IPS DF 6.9 (cell line): ENCODE measurements at regions not wholly inside any gene's neighbourhood (a gene's known extent, or its start where the extent isn't known, plus 50 kb on each side); places are given as distances from the start of the nearest gene placed in this dataset.

Source experiments
- DNase-seq: peaks from one replicate; pipeline ENCODE4 v3.0.0-alpha.2; 2013; ENCODE audit warnings: low read depth, low spot score
- H3K27ac ChIP-seq: one replicate; pipeline ENCODE4 v1.5.1; 2013; ENCODE audit warnings: low read length, control low read depth
- H3K27me3 ChIP-seq: 2 replicates; pipeline ENCODE4 v1.6.1; 2013; ENCODE audit warnings: mild to moderate bottlenecking, low read length; ENCODE audit not compliant: control insufficient read depth, insufficient read depth
- H3K36me3 ChIP-seq: 2 replicates; pipeline ENCODE4 v1.6.1; 2013; ENCODE audit warnings: low read length; ENCODE audit not compliant: control insufficient read depth, insufficient read depth
- H3K4me1 ChIP-seq: 2 replicates; pipeline ENCODE4 v1.6.1; 2013; ENCODE audit warnings: low read length; ENCODE audit not compliant: control insufficient read depth, insufficient read depth
- H3K4me3 ChIP-seq: 2 replicates; pipeline ENCODE4 v1.5.1; 2013; ENCODE audit warnings: mild to moderate bottlenecking, low read length
- H3K9me3 ChIP-seq: 2 replicates; pipeline ENCODE4 v1.6.1; 2013; ENCODE audit warnings: low read length, inconsistent platforms; ENCODE audit not compliant: control insufficient read depth, insufficient read depth
- WGBS: extraction: QIAGEN DNeasy Blood & Tissue Kit; methylation state at CpG from one replicate; pipeline ENCODE4 v1.1.7; 2013; ENCODE audit warnings: mixed read lengths, missing lambda C conversion rate; ENCODE audit not compliant: insufficient read length, insufficient coverage; 5-methylcytosine and 5-hydroxymethylcytosine counted together

- Histone ChIP-seq H3K9me3 (no peaks in the 10 kb centered on the region), H3K4me3 (no peak overlapping the region), H3K27me3 (no peaks in the 10 kb centered on the region), H3K27ac (no peak overlapping the region), H3K36me3 (peaks cover 13% of the 10 kb centered on the region; the same call in 1 of the 2 replicates), H3K4me1 (0 out of 2 replicates have a peak, but pooled peaks cover 2% of the 10 kb centered on the region)
- WGBS: no CpG with 5 or more reads among the region's 14 CpGs
- DNase-seq: no peak
Observed at GRCh38 chr9:710951-711745, 130.3 kb upstream of the DMRT1 start.

GRCh38 chr9:711761-712553 is 129.5 kb upstream of the DMRT1 start:
- WGBS: no CpG with 5 or more reads among the region's 22 CpGs
- Histone ChIP-seq H3K9me3 (no peaks in the 10 kb centered on the region), H3K36me3 (peaks cover 13% of the 10 kb centered on the region; the same call in 1 of the 2 replicates), H3K4me1 (0 out of 2 replicates have a peak, but pooled peaks cover 2% of the 10 kb centered on the region), H3K27ac (no peak overlapping the region), H3K4me3 (no peak overlapping the region), H3K27me3 (no peaks in the 10 kb centered on the region)
- no peak for DNase-seq

DNA sequence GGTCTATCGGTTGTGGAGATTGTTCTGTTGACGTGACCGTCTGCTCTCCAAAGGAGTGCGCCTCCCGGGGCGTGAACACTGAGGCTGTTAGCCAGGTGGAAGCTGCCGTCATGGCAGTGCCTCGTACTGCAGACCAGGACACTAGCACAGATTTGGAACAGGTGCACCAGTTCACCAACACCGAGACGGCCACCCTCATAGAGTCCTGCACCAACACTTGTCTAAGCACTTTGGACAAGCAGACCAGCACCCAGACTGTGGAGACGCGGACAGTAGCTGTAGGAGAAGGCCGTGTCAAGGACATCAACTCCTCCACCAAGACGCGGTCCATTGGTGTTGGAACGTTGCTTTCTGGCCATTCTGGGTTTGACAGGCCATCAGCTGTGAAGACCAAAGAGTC is 128.9 kb upstream of the DMRT1 start:
- Histone ChIP-seq H3K9me3 (no peaks in the 10 kb centered on the region), H3K4me3 (no peak overlapping the region), H3K36me3 (peaks cover 13% of the 10 kb centered on the region; the same call in 1 of the 2 replicates), H3K27ac (no peak overlapping the region), H3K27me3 (no peaks in the 10 kb centered on the region), H3K4me1 (0 out of 2 replicates have a peak, but pooled peaks cover 2% of the 10 kb centered on the region)
- no CpG with 5 or more reads among the region's 16 CpGs for WGBS
- no peak for DNase-seq

DNA sequence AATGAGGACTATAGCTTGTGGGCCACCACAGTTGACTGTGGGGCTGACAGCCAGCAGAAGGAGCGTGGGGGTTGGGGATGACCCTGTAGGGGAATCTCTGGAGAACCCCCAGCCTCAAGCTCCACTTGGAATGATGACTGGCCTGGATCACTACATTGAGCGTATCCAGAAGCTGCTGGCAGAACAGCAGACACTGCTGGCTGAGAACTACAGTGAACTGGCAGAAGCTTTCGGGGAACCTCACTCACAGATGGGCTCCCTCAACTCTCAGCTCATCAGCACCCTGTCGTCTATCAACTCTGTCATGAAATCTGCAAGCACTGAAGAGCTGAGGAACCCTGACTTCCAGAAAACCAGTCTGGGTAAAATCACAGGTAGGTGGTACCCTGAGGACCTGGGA is 128.4 kb upstream of the DMRT1 start:
- H3K4me3 ChIP-seq: no peak overlapping the region
- no peaks in the 10 kb centered on the region for H3K9me3 ChIP-seq
- H3K36me3 ChIP-seq: peaks cover 13% of the 10 kb centered on the region; the same call in 1 of the 2 replicates
- no CpG with 5 or more reads among the region's 4 CpGs for WGBS
- 0 out of 2 replicates have a peak, but pooled peaks cover 2% of the 10 kb centered on the region for H3K4me1 ChIP-seq
- DNase-seq: no peak
- H3K27me3 ChIP-seq: no peaks in the 10 kb centered on the region
- H3K27ac ChIP-seq: no peak overlapping the region

GRCh38 chr9:714675-715074 is 126.8 kb upstream of the DMRT1 start:
- peaks cover 13% of the 10 kb centered on the region; the same call in 1 of the 2 replicates for H3K36me3 ChIP-seq
- no peak overlapping the region for H3K27ac ChIP-seq
- no peak overlapping the region for H3K4me3 ChIP-seq
- WGBS: no CpG with 5 or more reads among the region's 2 CpGs
- H3K4me1 ChIP-seq: no peaks in the 10 kb centered on the region
- H3K9me3 ChIP-seq: no peaks in the 10 kb centered on the region
- DNase-seq: no peak
- H3K27me3 ChIP-seq: no peaks in the 10 kb centered on the region

GRCh38 chr9:715300-715699 is 126.2 kb upstream of the DMRT1 start:
- DNase-seq: no peak
- WGBS: no CpG with 5 or more reads among the region's 2 CpGs

DNA sequence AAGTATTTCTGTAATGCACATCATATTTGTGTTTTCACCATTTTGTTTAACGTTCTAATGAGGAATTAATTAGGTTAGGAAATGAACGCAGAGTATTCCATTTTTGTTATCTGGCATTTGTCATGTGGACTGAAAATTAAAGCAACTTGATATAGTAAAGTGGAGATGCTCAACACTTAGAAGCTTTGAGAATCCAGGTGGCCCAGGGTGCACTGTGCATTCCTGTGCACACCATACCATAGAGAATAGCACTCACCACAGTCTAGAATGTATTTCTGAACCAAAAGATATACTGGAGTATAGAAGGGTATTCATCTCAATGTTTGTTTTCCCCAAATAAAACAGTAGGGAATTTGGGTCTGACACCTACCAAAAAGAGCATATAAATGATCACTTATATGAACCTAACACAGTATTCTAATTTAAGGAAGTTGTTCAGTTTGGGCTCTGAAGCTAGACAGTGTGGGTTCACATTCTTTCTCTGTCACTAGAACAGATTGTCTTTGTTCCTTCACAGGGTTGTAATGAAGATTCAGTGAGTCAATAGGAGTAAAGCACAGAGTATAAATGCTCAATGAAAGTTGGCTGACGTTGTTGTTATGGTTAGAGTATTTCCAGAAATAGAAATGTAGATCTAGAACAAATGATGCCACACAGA is 125.6 kb upstream of the DMRT1 start:
- Histone ChIP-seq H3K4me1 (peaks cover 6% of the 10 kb centered on the region; the same call in 1 of the 2 replicates), H3K27me3 (no peaks in the 10 kb centered on the region), H3K9me3 (no peaks in the 10 kb centered on the region), H3K27ac (no peak overlapping the region), H3K36me3 (peaks cover 13% of the 10 kb centered on the region; the same call in 1 of the 2 replicates), H3K4me3 (no peak overlapping the region)
- no CpG with 5 or more reads among the region's 3 CpGs for WGBS
- DNase-seq: no peak

More at GRCh38 chr9:715300-715699, 126.2 kb upstream of the DMRT1 start:
- H3K9me3 ChIP-seq: no peaks in the 10 kb centered on the region
- no peaks in the 10 kb centered on the region for H3K27me3 ChIP-seq
- peaks cover 13% of the 10 kb centered on the region; the same call in 1 of the 2 replicates for H3K36me3 ChIP-seq
- H3K4me3 ChIP-seq: no peak overlapping the region
- H3K27ac ChIP-seq: no peak overlapping the region
- H3K4me1 ChIP-seq: peaks cover 3% of the 10 kb centered on the region; the same call in 1 of the 2 replicates

- Histone ChIP-seq H3K9me3 (no peaks in the 10 kb centered on the region), H3K4me1 (peaks cover 6% of the 10 kb centered on the region; the same call in 1 of the 2 replicates), H3K27ac (no peak overlapping the region), H3K36me3 (peaks cover 1% of the 10 kb centered on the region; the same call in 1 of the 2 replicates), H3K4me3 (no peak overlapping the region), H3K27me3 (no peaks in the 10 kb centered on the region)
- WGBS: 100% methylated on average over 1 of the region's 5 CpGs
- no peak for DNase-seq
Observed at GRCh38 chr9:717722-718121, 123.8 kb upstream of the DMRT1 start.

DNA sequence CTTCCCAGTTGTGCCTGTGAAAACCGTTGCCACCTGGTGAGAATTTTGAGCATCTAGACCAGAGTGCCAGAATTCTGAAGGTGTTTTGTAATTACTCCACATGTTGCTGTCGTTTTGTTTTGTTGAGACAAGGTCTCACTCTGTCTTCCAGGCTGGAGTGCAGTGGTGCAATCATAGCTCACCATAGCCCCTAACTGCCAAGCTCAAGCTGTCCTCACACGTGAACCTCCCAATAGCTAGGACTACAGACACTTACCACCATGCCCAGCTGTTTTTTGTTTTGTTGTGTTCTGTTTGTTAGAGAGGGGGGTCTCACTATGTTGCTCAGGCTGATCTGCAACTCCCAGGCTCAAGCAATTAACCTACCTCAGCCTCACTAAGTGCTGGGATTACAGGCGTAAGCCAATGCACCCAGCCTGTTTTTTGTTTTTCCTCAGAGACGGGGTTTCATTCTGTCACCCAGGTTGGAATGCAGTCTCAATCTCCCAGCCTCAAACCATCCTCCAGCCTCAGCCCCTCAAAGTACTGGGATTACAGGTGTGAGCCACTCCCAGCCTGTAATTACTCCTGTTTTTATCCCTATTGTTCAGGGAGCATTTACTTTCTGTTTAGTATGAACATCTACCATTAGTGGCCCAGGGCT is 121.1 kb upstream of the DMRT1 start:
- Histone ChIP-seq H3K27me3 (no peaks in the 10 kb centered on the region), H3K9me3 (no peaks in the 10 kb centered on the region), H3K27ac (no peak overlapping the region), H3K36me3 (no peaks in the 10 kb centered on the region), H3K4me1 (peaks cover 6% of the 10 kb centered on the region; the same call in 1 of the 2 replicates), H3K4me3 (no peak overlapping the region)
- DNase-seq: no peak
- WGBS: no CpG with 5 or more reads among the region's 5 CpGs
